Esophagus squamous epithelium (tissue), 5 donors: ENCODE measurements at regions not wholly inside any gene's neighbourhood (a gene's known extent, or its start where the extent isn't known, plus 50 kb on each side); places are given as distances from the start of the nearest gene placed in this dataset.

Experiments
- DNase-seq: peaks from one replicate; lab custom pipeline; 2025; lab: John Stamatoyannopoulos, UW
- H3K27ac ChIP-seq, 4 donors: fragments of 200-600 bp; sonication (generic); one replicate each; pipeline ENCODE4 v1.5.1; 2016 to 2019; ENCODE audit warnings: mild to moderate bottlenecking in 1 of 4
- H3K27me3 ChIP-seq, 4 donors: fragments of 200-600 bp; sonication (generic); 1 replicate in 3 of 4; 2 replicates in 1 of 4; pipeline versions ENCODE4 v1.5.1 to v1.6.0; 2017 to 2021; ENCODE audit warnings: antibody characterized with exemption in 1 of 4
- H3K36me3 ChIP-seq, 3 donors: fragments of 200-600 bp; sonication (generic); one replicate each; pipeline ENCODE4 v1.5.1; 2016 to 2019
- H3K4me1 ChIP-seq, 3 donors: fragments of 200-600 bp; sonication (generic); one replicate each; pipeline ENCODE4 v1.5.1; 2017 to 2019
- H3K4me3 ChIP-seq, 4 donors: fragments of 200-600 bp; sonication (generic); 1 replicate in 3 of 4; 2 replicates in 1 of 4; pipeline ENCODE4 v1.5.1; 2016 to 2019; ENCODE audit warnings: mild to moderate bottlenecking in 2 of 4, moderate library complexity in 1 of 4
- H3K9me3 ChIP-seq, 3 donors: fragments of 200-600 bp; sonication (generic); one replicate each; pipeline ENCODE4 v1.5.1; 2016 to 2019
- POLR2A ChIP-seq, 4 donors: fragments of 450-650 bp; IDR thresholded peaks; one replicate each; pipeline ENCODE4 v1.6.1; 2017; ENCODE audit warnings: antibody characterized with exemption in 4 of 4, mild to moderate bottlenecking in 4 of 4, moderate library complexity in 3 of 4
- WGBS, 2 donors: methylation state at CpG; one replicate each; pipeline ENCODE4 v1.1.5; 2018; 5-methylcytosine and 5-hydroxymethylcytosine counted together
- intact Hi-C: fragments of 100-400 bp; cut with DNase I; formaldehyde crosslinking; loops from one replicate; pipeline ENCODE4 v1.15.0; 2022
- TF ChIP-seq, protein P1 (sequence below), 6 experiments: fragments of 450-650 bp in 4 of 6; fragments of 200-600 bp in 2 of 6; sonication (generic) in 2 of 6; IDR thresholded peaks; one replicate each; pipeline ENCODE4 v1.5.1; 2016 to 2019; ENCODE audit warnings: antibody characterized with exemption in 6 of 6, mild to moderate bottlenecking in 4 of 6, moderate library complexity in 4 of 6
- donor health status: DM: yes; HTN: yes; CAD: no.

- Histone ChIP-seq H3K4me1 (peaks cover 0 to 4% (median 0%) of the 10 kb centered on the region in 3 donors), H3K27me3 (no peaks in the 10 kb centered on the region), H3K9me3 (no peaks in the 10 kb centered on the region), H3K4me3 (no peak overlapping the region), H3K27ac (no peak overlapping the region), H3K36me3 (no peaks in the 10 kb centered on the region)
- intact Hi-C loops, result no loop called here
- DNase-seq, result no peak
- WGBS, 2 donors, result 78 to 87% methylated on average over 3 of the region's 3 CpGs
- TF ChIP-seq, protein P1, sequence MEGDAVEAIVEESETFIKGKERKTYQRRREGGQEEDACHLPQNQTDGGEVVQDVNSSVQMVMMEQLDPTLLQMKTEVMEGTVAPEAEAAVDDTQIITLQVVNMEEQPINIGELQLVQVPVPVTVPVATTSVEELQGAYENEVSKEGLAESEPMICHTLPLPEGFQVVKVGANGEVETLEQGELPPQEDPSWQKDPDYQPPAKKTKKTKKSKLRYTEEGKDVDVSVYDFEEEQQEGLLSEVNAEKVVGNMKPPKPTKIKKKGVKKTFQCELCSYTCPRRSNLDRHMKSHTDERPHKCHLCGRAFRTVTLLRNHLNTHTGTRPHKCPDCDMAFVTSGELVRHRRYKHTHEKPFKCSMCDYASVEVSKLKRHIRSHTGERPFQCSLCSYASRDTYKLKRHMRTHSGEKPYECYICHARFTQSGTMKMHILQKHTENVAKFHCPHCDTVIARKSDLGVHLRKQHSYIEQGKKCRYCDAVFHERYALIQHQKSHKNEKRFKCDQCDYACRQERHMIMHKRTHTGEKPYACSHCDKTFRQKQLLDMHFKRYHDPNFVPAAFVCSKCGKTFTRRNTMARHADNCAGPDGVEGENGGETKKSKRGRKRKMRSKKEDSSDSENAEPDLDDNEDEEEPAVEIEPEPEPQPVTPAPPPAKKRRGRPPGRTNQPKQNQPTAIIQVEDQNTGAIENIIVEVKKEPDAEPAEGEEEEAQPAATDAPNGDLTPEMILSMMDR (IDR thresholded peaks at IDR 0.05), result no peak
- no peak for TF ChIP-seq POLR2A (IDR thresholded peaks at IDR 0.05)
Observed at GRCh38 chr12:91857813-91858542, 287.7 kb downstream of the BTG1 start.

- DNase-seq, result no peak
- WGBS, 2 donors, result 0 to 19% methylated on average over 1 of the region's 1 CpG
- TF ChIP-seq, protein P1 (IDR thresholded peaks at IDR 0.05), result no peak
- no peak for TF ChIP-seq POLR2A (IDR thresholded peaks at IDR 0.05)
Observed at GRCh38 chr12:91854725-91855124, 290.9 kb downstream of the BTG1 start.

GRCh38 chr12:91853350-91854127 is 292.1 kb downstream of the BTG1 start:
- DNase-seq, result no peak
- Histone ChIP-seq H3K27ac (peak overlapping the region in 1 of 4 donors; percentile 31), H3K27me3 (no peaks in the 10 kb centered on the region), H3K9me3 (no peaks in the 10 kb centered on the region), H3K36me3 (no peaks in the 10 kb centered on the region), H3K4me1 (peaks cover 0 to 4% (median 0%) of the 10 kb centered on the region in 3 donors), H3K4me3 (no peak overlapping the region)
- 87 to 92% methylated on average over 5 of the region's 5 CpGs for WGBS, 2 donors
- TF ChIP-seq, protein P1 (IDR thresholded peaks at IDR 0.05), result no peak
- TF ChIP-seq POLR2A (IDR thresholded peaks at IDR 0.05), result no peak
- intact Hi-C loops, result no loop called here

More at GRCh38 chr12:91854725-91855124, 290.9 kb downstream of the BTG1 start:
- peak overlapping the region in 3 of 4 donors; percentile 36 to 73 (median 73) for H3K27ac ChIP-seq
- intact Hi-C loops, result no loop called here
- H3K36me3 ChIP-seq, result no peaks in the 10 kb centered on the region
- peaks cover 0 to 4% (median 0%) of the 10 kb centered on the region in 3 donors for H3K4me1 ChIP-seq
- no peaks in the 10 kb centered on the region for H3K9me3 ChIP-seq
- no peak overlapping the region for H3K4me3 ChIP-seq
- no peaks in the 10 kb centered on the region for H3K27me3 ChIP-seq

DNA sequence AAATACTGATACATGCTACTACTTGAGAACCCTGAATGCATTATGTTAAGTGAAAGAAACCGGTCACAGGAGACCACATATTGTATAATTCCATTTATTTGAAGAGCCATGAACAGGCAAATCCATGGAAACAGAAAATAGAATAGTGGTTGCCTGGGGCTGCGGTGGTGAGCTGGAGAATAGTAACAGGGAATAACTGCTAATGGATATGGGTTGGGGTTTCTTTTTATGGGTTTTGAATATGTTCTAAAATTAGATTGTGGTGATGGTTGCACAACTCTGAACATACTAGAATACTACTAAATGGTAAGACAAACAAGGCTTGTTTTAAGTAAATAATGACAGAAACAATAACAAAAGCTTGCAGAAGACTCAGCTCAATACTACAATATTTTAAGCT is 293.0 kb downstream of the BTG1 start:
- Histone ChIP-seq H3K36me3 (no peaks in the 10 kb centered on the region), H3K9me3 (no peaks in the 10 kb centered on the region), H3K4me1 (peaks cover 0 to 4% (median 0%) of the 10 kb centered on the region in 3 donors), H3K27ac (no peak overlapping the region), H3K27me3 (no peaks in the 10 kb centered on the region), H3K4me3 (no peak overlapping the region)
- intact Hi-C loops, result no loop called here
- WGBS, 2 donors, result 65 to 72% methylated on average over 2 of the region's 2 CpGs
- TF ChIP-seq POLR2A (IDR thresholded peaks at IDR 0.05), result no peak
- TF ChIP-seq, protein P1 (IDR thresholded peaks at IDR 0.05), result no peak
- no peak for DNase-seq
